HAP-1 (cell line): ENCODE measurements at regions not wholly inside any gene's neighbourhood (a gene's known extent, or its start where the extent isn't known, plus 50 kb on each side); places are given as distances from the start of the nearest gene placed in this dataset.
"Not testable (repeated sequence)": the region's sequence is repeated elsewhere in the genome, so short reads cannot be mapped to it uniquely, and the experiment has no call there.

Source experiments
- DNase-seq, 2 experiments: peaks; one replicate each; pipeline ENCODE4 v3.0.0-alpha.2; 2016 to 2020; ENCODE audit warnings: low spot score in 2 of 2
- H3K27me3 ChIP-seq: fragments of 250-450 bp; sonication (Bioruptor Pico); 2 replicates; pipeline ENCODE4 v1.5.1; 2020; ENCODE audit warnings: low read depth, mild to moderate bottlenecking, moderate library complexity
- H3K36me3 ChIP-seq: fragments of 250-450 bp; sonication (Bioruptor Pico); replicated peaks from 2 replicates; pipeline ENCODE4 v1.5.1; 2020; ENCODE audit warnings: mild to moderate bottlenecking
- H3K4me1 ChIP-seq: fragments of 250-450 bp; sonication (Bioruptor Pico); 2 replicates; pipeline ENCODE4 v1.5.1; 2020; ENCODE audit warnings: mild to moderate bottlenecking
- H3K4me3 ChIP-seq: fragments of 250-450 bp; sonication (Bioruptor Pico); 2 replicates; pipeline ENCODE4 v1.5.1; 2020; ENCODE audit warnings: mild to moderate bottlenecking, moderate library complexity
- H3K9me3 ChIP-seq: fragments of 250-450 bp; sonication (Bioruptor Pico); 2 replicates; pipeline ENCODE4 v1.5.1; 2020; ENCODE audit warnings: mild to moderate bottlenecking, moderate library complexity
- in situ Hi-C: fragments of 300-500 bp; cut with MboI; formaldehyde crosslinking; loops from 3 replicates; pipeline ENCODE4 v1.14.3; 2020; ENCODE audit warnings: low sequenced_read_pairs, inconsistent platforms, mixed read lengths

GRCh38 chr18:62629031-62629430, 86.3 kb upstream of the PHLPP1 start:
- DNase-seq: no peak

GRCh38 chr18:62631173-62631572, 84.2 kb upstream of the PHLPP1 start:
- no peaks in the 10 kb centered on the region for H3K9me3 ChIP-seq
- in situ Hi-C loops: no loop called here
- no peak for DNase-seq

More at GRCh38 chr18:62629031-62629430, 86.3 kb upstream of the PHLPP1 start:
- Histone ChIP-seq H3K4me3 (no peak overlapping the region), H3K27me3 (no peaks in the 10 kb centered on the region), H3K4me1 (peaks cover 3% of the 10 kb centered on the region; the same call in 1 of the 2 replicates), H3K9me3 (no peaks in the 10 kb centered on the region), H3K36me3 (no peaks in the 10 kb centered on the region)
- in situ Hi-C loops: no loop called here

GRCh38 chr18:62632788-62633455, 82.4 kb upstream of the PHLPP1 start:
- no peaks in the 10 kb centered on the region for H3K36me3 ChIP-seq
- DNase-seq: no peak
- H3K27me3 ChIP-seq: no peaks in the 10 kb centered on the region
- no peaks in the 10 kb centered on the region for H3K9me3 ChIP-seq
- H3K4me3 ChIP-seq: no peak overlapping the region
- no peaks in the 10 kb centered on the region for H3K4me1 ChIP-seq
- in situ Hi-C loops: no loop called here

More at GRCh38 chr18:62631173-62631572, 84.2 kb upstream of the PHLPP1 start:
- H3K27me3 ChIP-seq: no peaks in the 10 kb centered on the region
- H3K4me1 ChIP-seq: no peaks in the 10 kb centered on the region
- no peaks in the 10 kb centered on the region for H3K36me3 ChIP-seq
- H3K4me3 ChIP-seq: no peak overlapping the region

GRCh38 chr18:62634458-62634857, 80.9 kb upstream of the PHLPP1 start:
- no peak for DNase-seq
- in situ Hi-C loops: no loop called here
- no peaks in the 10 kb centered on the region for H3K27me3 ChIP-seq

GRCh38 chr18:62634979-62635630, 80.2 kb upstream of the PHLPP1 start:
- Histone ChIP-seq H3K4me1 (no peaks in the 10 kb centered on the region), H3K9me3 (no peaks in the 10 kb centered on the region), H3K27me3 (no peaks in the 10 kb centered on the region), H3K36me3 (no peaks in the 10 kb centered on the region), H3K4me3 (no peak overlapping the region)
- in situ Hi-C loops: no loop called here
- no peak for DNase-seq

More at GRCh38 chr18:62634458-62634857, 80.9 kb upstream of the PHLPP1 start:
- H3K4me3 ChIP-seq: no peak overlapping the region
- H3K36me3 ChIP-seq: no peaks in the 10 kb centered on the region
- no peaks in the 10 kb centered on the region for H3K9me3 ChIP-seq
- no peaks in the 10 kb centered on the region for H3K4me1 ChIP-seq

GRCh38 chr18:62637403-62637802, 77.9 kb upstream of the PHLPP1 start:
- in situ Hi-C loops: no loop called here
- no peaks in the 10 kb centered on the region for H3K36me3 ChIP-seq
- H3K4me1 ChIP-seq: peaks cover 2% of the 10 kb centered on the region
- H3K9me3 ChIP-seq: no peaks in the 10 kb centered on the region
- H3K27me3 ChIP-seq: no peaks in the 10 kb centered on the region
- DNase-seq: no peak
- H3K4me3 ChIP-seq: no peak overlapping the region

- Histone ChIP-seq H3K36me3 (no peaks in the 10 kb centered on the region), H3K4me1 (peaks cover 7% of the 10 kb centered on the region), H3K27me3 (no peaks in the 10 kb centered on the region), H3K9me3 (no peaks in the 10 kb centered on the region), H3K4me3 (no peak overlapping the region)
- in situ Hi-C loops: no loop called here
- peak in 1 of 2 experiments; percentile 66 for DNase-seq
Measured at GRCh38 chr18:62637807-62638687, 77.3 kb upstream of the PHLPP1 start.

GRCh38 chr18:62643181-62643580, 72.2 kb upstream of the PHLPP1 start:
- H3K36me3 ChIP-seq: no peaks in the 10 kb centered on the region
- no peaks in the 10 kb centered on the region for H3K27me3 ChIP-seq
- in situ Hi-C loops: no loop called here
- peaks cover 13% of the 10 kb centered on the region for H3K4me1 ChIP-seq
- H3K9me3 ChIP-seq: no peaks in the 10 kb centered on the region
- DNase-seq: peak; percentile 71 to 85
- H3K4me3 ChIP-seq: no peak overlapping the region

- no peak for DNase-seq
- Histone ChIP-seq H3K4me1 (peaks cover 13% of the 10 kb centered on the region), H3K9me3 (no peaks in the 10 kb centered on the region), H3K27me3 (no peaks in the 10 kb centered on the region), H3K4me3 (no peak overlapping the region), H3K36me3 (no peaks in the 10 kb centered on the region)
- in situ Hi-C loops: no loop called here
Measured at GRCh38 chr18:62644773-62645172, 70.6 kb upstream of the PHLPP1 start.

GRCh38 chr18:62647179-62647578, 68.2 kb upstream of the PHLPP1 start:
- in situ Hi-C loops: no loop called here
- Histone ChIP-seq H3K9me3 (no peaks in the 10 kb centered on the region), H3K27me3 (no peaks in the 10 kb centered on the region), H3K4me1 (peaks cover 16% of the 10 kb centered on the region), H3K4me3 (no peak overlapping the region), H3K36me3 (no peaks in the 10 kb centered on the region)
- DNase-seq: no peak

- Histone ChIP-seq H3K4me3 (no peak overlapping the region), H3K9me3 (no peaks in the 10 kb centered on the region), H3K4me1 (peaks cover 9% of the 10 kb centered on the region), H3K27me3 (no peaks in the 10 kb centered on the region), H3K36me3 (no peaks in the 10 kb centered on the region)
- in situ Hi-C loops: no loop called here
- no peak for DNase-seq
Measured at GRCh38 chr18:62648045-62648678, 67.2 kb upstream of the PHLPP1 start.

- H3K36me3 ChIP-seq: no peaks in the 10 kb centered on the region
- no peaks in the 10 kb centered on the region for H3K27me3 ChIP-seq
- H3K4me1 ChIP-seq: 0 out of 2 replicates have a peak, but pooled peaks cover 3% of the 10 kb centered on the region
- no peak overlapping the region for H3K4me3 ChIP-seq
- H3K9me3 ChIP-seq: no peaks in the 10 kb centered on the region
- DNase-seq: no peak
- in situ Hi-C loops: no loop called here
Measured at GRCh38 chr18:62651276-62652056, 63.9 kb upstream of the PHLPP1 start.

GRCh38 chr18:62652057-62652629, 63.2 kb upstream of the PHLPP1 start:
- H3K36me3 ChIP-seq, H3K4me1 ChIP-seq, in situ Hi-C loops, DNase-seq, H3K27me3 ChIP-seq, H3K4me3 ChIP-seq, H3K9me3 ChIP-seq: not testable (repeated sequence)
